HG02798 (cell line): ENCODE measurements at regions not wholly inside any gene's neighbourhood (a gene's known extent, or its start where the extent isn't known, plus 50 kb on each side); places are given as distances from the start of the nearest gene placed in this dataset.

ENCODE experiments used
- ATAC-seq: cut with Tn5 transposase; IDR thresholded peaks from one replicate; pipeline ENCODE4 v1.9.1; 2021; ENCODE audit warnings: mild to moderate bottlenecking; ENCODE audit not compliant: unreplicated experiment, poor library complexity

- no peak for ATAC-seq
Observed at GRCh38 chr12:132426349-132427173, 63.4 kb upstream of the FBRSL1 start.

- no peak for ATAC-seq
Observed at GRCh38 chr12:132424811-132425210, 65.1 kb upstream of the FBRSL1 start.

GRCh38 chr12:132423820-132424645 is 65.9 kb upstream of the FBRSL1 start:
- no peak for ATAC-seq

GRCh38 chr12:132423251-132423819 is 66.6 kb upstream of the FBRSL1 start:
- no peak for ATAC-seq

- no peak for ATAC-seq
Observed at GRCh38 chr12:132422381-132423043, 67.4 kb upstream of the FBRSL1 start.

GRCh38 chr12:132422040-132422380 is 67.9 kb upstream of the FBRSL1 start:
- ATAC-seq, result no peak

GRCh38 chr12:132419631-132420246 is 70.2 kb upstream of the FBRSL1 start:
- ATAC-seq, result no peak

GRCh38 chr12:132418393-132418925 is 71.5 kb upstream of the FBRSL1 start:
- no peak for ATAC-seq

GRCh38 chr12:132417741-132418140 is 72.2 kb upstream of the FBRSL1 start:
- no peak for ATAC-seq

- ATAC-seq, result no peak
Observed at GRCh38 chr12:132416827-132417226, 73.1 kb upstream of the FBRSL1 start.

GRCh38 chr12:132416121-132416673 is 73.8 kb upstream of the FBRSL1 start:
- no peak for ATAC-seq

- ATAC-seq, result no peak
Observed at GRCh38 chr12:132415327-132416120, 74.4 kb upstream of the FBRSL1 start.

GRCh38 chr12:132414634-132415326 is 75.2 kb upstream of the FBRSL1 start:
- peak; percentile 80 for ATAC-seq

GRCh38 chr12:132413931-132414588 is 75.9 kb upstream of the FBRSL1 start:
- no peak for ATAC-seq

- no peak for ATAC-seq
Observed at GRCh38 chr12:132411457-132411856, 78.5 kb upstream of the FBRSL1 start.

GRCh38 chr12:132410849-132411248 is 79.1 kb upstream of the FBRSL1 start:
- ATAC-seq, result no peak

- ATAC-seq, result no peak
Observed at GRCh38 chr12:132410296-132410625, 79.7 kb upstream of the FBRSL1 start.
